Thyroid gland (tissue), 4 donors: ENCODE measurements at regions not wholly inside any gene's neighbourhood (a gene's known extent, or its start where the extent isn't known, plus 50 kb on each side); places are given as distances from the start of the nearest gene placed in this dataset.

Source experiments
- DNase-seq, 2 donors: peaks; one replicate each; pipeline ENCODE4 v3.0.0-alpha.2; 2019
- H3K27ac ChIP-seq, 3 donors: fragments of 200-600 bp; sonication (generic); 1 replicate in 2 of 3; 2 replicates in 1 of 3; pipeline ENCODE4 v1.5.1; 2016 to 2019; ENCODE audit warnings: mild to moderate bottlenecking in 1 of 3, moderate library complexity in 1 of 3
- H3K27me3 ChIP-seq: fragments of 200-600 bp; sonication (generic); one replicate; pipeline ENCODE4 v1.5.1; 2019
- H3K36me3 ChIP-seq, 2 donors: fragments of 200-600 bp; sonication (generic); one replicate each; pipeline ENCODE4 v1.5.1; 2016 to 2019
- H3K4me1 ChIP-seq, 2 donors: fragments of 200-600 bp; sonication (generic); one replicate each; pipeline ENCODE4 v1.5.1; 2017 to 2019
- H3K4me3 ChIP-seq, 3 donors: fragments of 200-600 bp; sonication (generic); replicated peaks in 1 of 3; 1 replicate in 2 of 3; 2 replicates in 1 of 3; pipeline ENCODE4 v1.5.1; 2016; ENCODE audit warnings: mild to moderate bottlenecking in 1 of 3
- H3K9me3 ChIP-seq: fragments of 200-600 bp; sonication (generic); one replicate; pipeline ENCODE4 v1.5.1; 2017
- CTCF ChIP-seq, 6 experiments: fragments of 200-600 bp in 3 of 6; fragments of 450-650 bp in 3 of 6; sonication (generic) in 3 of 6; IDR thresholded peaks; one replicate each; pipeline ENCODE4 v1.5.1; 2016 to 2019; ENCODE audit warnings: antibody characterized with exemption in 6 of 6, mild to moderate bottlenecking in 2 of 6, inconsistent platforms in 1 of 6, moderate library complexity in 1 of 6
- POLR2A ChIP-seq, 2 donors: fragments of 450-650 bp; IDR thresholded peaks; one replicate each; pipeline ENCODE4 v1.6.1; 2017; ENCODE audit warnings: antibody characterized with exemption in 2 of 2, mild to moderate bottlenecking in 2 of 2, moderate library complexity in 1 of 2
- WGBS, 2 donors: methylation state at CpG; one replicate each; pipeline ENCODE4 v1.1.5; 2017; 5-methylcytosine and 5-hydroxymethylcytosine counted together
- intact Hi-C: fragments of 100-400 bp; cut with DNase I; formaldehyde crosslinking; loops from one replicate; pipeline ENCODE4 v1.15.1; 2023

- intact Hi-C loops: no loop called here
- H3K27me3 ChIP-seq: no peaks in the 10 kb centered on the region
- 61 to 68% methylated on average over 12 of the region's 12 CpGs for WGBS, 2 donors
- peak overlapping the region in 1 of 3 donors; percentile 34 for H3K27ac ChIP-seq
- H3K4me1 ChIP-seq: peaks cover 0 to 14% of the 10 kb centered on the region in 2 donors
- no peaks in the 10 kb centered on the region for H3K9me3 ChIP-seq
- no peak for TF ChIP-seq POLR2A (IDR thresholded peaks at IDR 0.05)
- no peak for TF ChIP-seq CTCF (IDR thresholded peaks at IDR 0.05)
- no peak overlapping the region for H3K4me3 ChIP-seq
- no peaks in the 10 kb centered on the region for H3K36me3 ChIP-seq
- DNase-seq: peak; percentile 20 to 40
These were observed 57.4 kb downstream of the ZNF648 start for GRCh38 chr1:182003953-182004586.

DNA sequence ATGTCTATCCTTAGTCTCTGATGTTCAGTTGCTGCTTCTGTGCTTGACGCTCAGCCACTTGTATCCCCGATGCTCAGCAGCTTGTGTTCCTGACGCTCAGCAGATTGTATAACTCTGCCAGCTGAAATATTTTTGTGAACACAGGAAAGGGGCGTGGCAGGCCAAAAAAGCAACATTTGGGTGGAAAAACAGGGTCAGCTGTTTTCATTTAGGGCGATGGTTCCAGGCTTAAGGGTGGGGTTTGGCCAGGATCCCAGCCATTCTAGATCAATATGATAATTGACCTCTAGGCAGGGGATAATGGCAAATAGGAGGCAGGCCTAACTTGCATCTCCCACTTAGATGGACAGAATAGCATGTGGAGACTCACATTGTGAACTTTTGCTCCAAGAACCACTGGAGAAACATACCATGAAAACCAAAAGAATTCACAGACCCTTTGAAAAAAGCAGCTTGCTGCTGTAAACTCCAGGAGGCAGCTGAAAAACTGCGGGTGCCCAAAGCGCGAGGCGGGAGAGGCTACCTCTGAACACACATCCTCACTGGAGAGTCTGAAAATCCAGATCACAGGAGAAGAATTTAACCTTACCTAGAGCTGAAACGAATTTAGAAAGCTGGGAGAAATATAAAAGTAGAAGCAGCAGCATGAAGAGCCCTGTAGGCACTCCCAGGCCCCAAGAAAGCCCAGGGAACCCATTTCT lies 58.3 kb downstream of the ZNF648 start:
- H3K36me3 ChIP-seq: no peaks in the 10 kb centered on the region
- intact Hi-C loops: no loop called here
- H3K27me3 ChIP-seq: no peaks in the 10 kb centered on the region
- H3K4me1 ChIP-seq: peaks cover 0 to 14% of the 10 kb centered on the region in 2 donors
- H3K4me3 ChIP-seq: no peak overlapping the region
- H3K27ac ChIP-seq: peak overlapping the region in 1 of 3 donors; percentile 34
- no peak for TF ChIP-seq CTCF (IDR thresholded peaks at IDR 0.05)
- no peak for TF ChIP-seq POLR2A (IDR thresholded peaks at IDR 0.05)
- 59 to 68% methylated on average over 10 of the region's 10 CpGs for WGBS, 2 donors
- H3K9me3 ChIP-seq: no peaks in the 10 kb centered on the region
- peak; percentile 10 to 23 for DNase-seq

DNA sequence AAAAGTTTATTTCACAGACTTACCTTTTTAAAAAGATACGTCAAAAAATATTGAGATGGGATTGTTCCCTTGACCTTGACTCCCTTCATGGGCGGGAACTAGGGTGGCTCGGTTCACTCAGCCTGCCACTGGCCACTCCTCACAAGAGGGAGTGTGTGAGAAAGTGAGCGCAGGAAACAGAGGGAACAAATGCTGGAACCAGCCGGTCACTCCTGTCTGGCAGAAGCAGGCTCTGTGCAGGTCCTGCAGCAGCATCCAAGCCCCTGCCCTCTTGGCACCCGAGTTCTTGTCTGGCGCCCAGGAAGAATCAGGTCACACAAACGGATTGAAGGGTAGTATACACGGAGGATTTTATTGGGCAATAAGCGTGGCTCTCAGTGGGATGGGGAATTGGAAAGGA lies 58.9 kb downstream of the ZNF648 start:
- Histone ChIP-seq H3K27me3 (no peaks in the 10 kb centered on the region), H3K27ac (peak overlapping the region in 1 of 3 donors; percentile 34), H3K4me3 (no peak overlapping the region), H3K36me3 (no peaks in the 10 kb centered on the region), H3K9me3 (no peaks in the 10 kb centered on the region), H3K4me1 (peaks cover 0 to 14% of the 10 kb centered on the region in 2 donors)
- peak in 1 of 2 donors; percentile 3 for DNase-seq
- intact Hi-C loops: no loop called here
- TF ChIP-seq POLR2A (IDR thresholded peaks at IDR 0.05): no peak
- TF ChIP-seq CTCF (IDR thresholded peaks at IDR 0.05): no peak
- 63 to 75% methylated on average over 10 of the region's 10 CpGs for WGBS, 2 donors

GRCh38 chr1:181998858-181999257 lies 62.7 kb downstream of the ZNF648 start:
- no peak overlapping the region for H3K4me3 ChIP-seq
- TF ChIP-seq CTCF (IDR thresholded peaks at IDR 0.05): no peak
- TF ChIP-seq POLR2A (IDR thresholded peaks at IDR 0.05): no peak
- no peak overlapping the region for H3K27ac ChIP-seq
- DNase-seq: no peak
- H3K4me1 ChIP-seq: peaks cover 0 to 10% of the 10 kb centered on the region in 2 donors
- intact Hi-C loops: no loop called here
- no peaks in the 10 kb centered on the region for H3K9me3 ChIP-seq
- WGBS, 2 donors: 92 to 98% methylated on average over 4 of the region's 4 CpGs
- H3K27me3 ChIP-seq: no peaks in the 10 kb centered on the region
- no peaks in the 10 kb centered on the region for H3K36me3 ChIP-seq

- intact Hi-C loops: no loop called here
- H3K9me3 ChIP-seq: no peaks in the 10 kb centered on the region
- no peak for DNase-seq
- no peak overlapping the region for H3K4me3 ChIP-seq
- no peaks in the 10 kb centered on the region for H3K27me3 ChIP-seq
- WGBS, 2 donors: 68 to 71% methylated on average over 1 of the region's 1 CpG
- no peaks in the 10 kb centered on the region for H3K36me3 ChIP-seq
- H3K4me1 ChIP-seq: peaks cover 8 to 10% of the 10 kb centered on the region in 2 donors
- no peak overlapping the region for H3K27ac ChIP-seq
- TF ChIP-seq POLR2A (IDR thresholded peaks at IDR 0.05) (no peak), CTCF (IDR thresholded peaks at IDR 0.05) (no peak)
These were observed 69.4 kb downstream of the ZNF648 start for GRCh38 chr1:181992072-181992471.
